ENCODE measurements at regions not wholly inside any gene's neighbourhood (a gene's known extent, or its start where the extent isn't known, plus 50 kb on each side); places are given as distances from the start of the nearest gene placed in this dataset.
"Not testable (repeated sequence)": the region's sequence is repeated elsewhere in the genome, so short reads cannot be mapped to it uniquely, and the experiment has no call there.

DNA sequence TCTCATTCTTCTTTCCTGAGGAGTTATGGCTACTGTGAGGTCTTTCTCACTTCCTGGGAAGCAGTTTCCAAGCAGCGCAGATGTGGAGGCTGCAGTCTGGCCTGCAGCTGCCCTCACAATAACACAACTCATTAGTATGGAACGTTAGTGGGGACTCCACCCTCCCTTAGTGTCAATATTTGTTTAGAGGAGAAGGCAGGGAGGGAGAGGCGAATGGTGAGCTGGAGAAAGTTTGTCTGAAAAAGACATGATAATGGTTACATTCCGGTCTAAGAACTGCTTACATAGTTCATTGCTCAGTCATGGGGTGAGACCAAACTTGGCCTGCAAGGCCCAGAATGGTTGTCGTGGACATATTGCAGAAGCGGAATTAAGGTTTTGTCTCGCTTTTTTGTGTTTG is 170.2 kb downstream of the HS3ST3B1 start:
- no peak for DNase-seq (ENCODE audit: low spot score)

DNA sequence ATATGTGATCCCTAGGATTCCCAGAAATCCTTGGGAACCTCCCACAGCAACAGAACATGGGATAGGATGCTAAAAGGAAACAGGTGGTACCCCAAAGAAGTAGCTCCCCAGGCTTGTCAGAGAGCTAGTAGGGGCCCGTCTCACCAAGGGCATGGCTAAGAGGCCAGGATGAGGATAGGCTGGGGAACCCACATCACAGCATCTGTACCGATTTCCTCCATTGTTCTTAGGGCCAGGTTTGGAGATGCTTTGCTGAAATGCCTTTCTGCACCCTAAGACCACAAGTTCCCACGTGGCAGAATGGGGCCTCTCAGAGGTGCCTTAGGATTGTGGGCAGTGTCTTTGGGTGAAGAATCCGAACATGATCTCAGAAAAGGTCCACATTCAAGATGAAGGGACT is 169.5 kb downstream of the HS3ST3B1 start:
- no peak for DNase-seq (ENCODE audit: low spot score)

DNA sequence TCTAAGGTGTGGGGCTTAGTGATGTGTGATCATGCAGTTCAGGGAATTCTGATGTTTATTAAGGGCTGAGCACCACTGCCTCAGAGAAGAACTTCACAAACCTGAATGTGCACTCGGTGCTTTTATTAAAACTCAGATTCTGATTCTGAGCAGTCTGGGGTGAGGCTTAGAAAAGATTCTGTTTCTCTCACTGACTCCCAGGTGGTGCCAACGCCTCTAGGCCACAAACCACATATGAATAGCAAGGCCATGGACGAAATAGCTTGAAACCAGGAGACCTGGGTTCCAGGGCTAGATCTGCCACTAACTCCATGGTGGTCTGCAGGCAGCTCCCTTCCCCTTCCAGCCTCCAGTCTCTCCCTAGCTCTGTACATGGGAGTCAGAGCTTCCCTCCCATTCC is 169.1 kb downstream of the HS3ST3B1 start:
- no peak for DNase-seq (ENCODE audit: low spot score)

DNA sequence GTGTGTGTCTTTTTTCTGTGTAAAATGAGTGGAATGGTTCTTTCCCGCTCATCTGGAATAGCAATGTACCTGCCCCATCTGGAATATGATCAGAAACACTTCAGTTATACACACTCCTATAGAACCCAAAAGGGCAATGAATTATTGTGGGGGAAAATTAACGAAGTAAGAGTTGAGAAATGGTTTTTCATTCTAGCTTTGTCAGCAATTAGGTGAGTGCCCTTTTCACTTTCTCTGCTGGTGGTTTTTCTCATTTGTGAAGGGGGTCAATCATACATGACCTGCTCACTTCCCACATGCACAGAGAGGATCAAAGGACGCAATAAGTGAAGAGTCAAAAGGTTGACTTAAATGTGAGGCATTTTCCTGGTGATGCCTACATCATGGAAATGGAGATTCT is 168.0 kb downstream of the HS3ST3B1 start:
- no peak for DNase-seq (ENCODE audit: low spot score)

DNA sequence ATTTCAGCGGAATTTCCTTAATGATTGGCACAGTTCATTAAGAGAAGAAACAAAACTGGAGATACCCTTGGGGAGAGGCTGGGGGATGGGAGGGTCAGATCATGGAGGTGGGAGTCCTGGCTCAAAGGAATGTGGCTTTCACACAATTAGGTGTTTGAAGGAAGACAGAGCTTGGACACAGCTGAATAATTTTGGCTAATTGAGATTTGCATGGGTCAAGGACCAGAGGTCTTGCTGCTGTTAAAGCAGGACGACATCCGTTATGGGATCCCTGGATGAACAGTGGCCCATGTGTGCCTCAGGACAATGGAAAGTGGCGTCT is 160.3 kb downstream of the HS3ST3B1 start:
- DNase-seq (ENCODE audit: low spot score): no peak

DNA sequence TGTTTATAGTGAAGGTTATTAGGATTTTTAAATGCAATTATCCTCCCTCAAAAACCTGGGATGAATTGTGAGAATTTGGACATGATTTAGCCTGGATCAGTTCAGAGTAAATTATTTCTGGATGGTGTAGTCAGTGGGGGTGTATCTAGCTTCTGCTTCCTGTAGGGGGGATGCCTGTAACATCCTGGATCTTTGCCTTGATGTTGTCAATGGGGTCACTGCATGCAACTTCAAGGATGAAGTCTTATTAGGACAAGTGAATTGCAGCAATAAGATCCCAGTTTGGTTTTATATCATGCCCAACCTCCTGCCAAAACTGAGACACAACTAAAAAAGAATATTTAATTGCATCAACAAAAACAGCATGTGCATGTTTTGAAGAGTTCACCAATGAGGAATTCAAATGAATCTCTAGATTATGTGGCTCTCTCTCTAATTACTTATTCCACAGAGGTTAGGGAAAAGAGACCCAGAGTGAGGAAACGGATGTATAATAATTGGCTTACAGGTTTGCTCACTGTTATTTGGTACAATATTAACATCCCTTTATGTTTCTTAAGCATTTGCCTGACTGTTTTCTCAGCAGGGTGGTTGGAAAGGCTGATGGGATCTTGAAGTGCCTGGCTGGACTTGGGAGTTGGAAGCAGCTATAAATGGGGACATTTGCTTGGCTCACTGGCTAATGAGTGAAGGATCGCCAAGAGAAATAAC is 159.8 kb downstream of the HS3ST3B1 start:
- DNase-seq (ENCODE audit: low spot score): no peak

DNA sequence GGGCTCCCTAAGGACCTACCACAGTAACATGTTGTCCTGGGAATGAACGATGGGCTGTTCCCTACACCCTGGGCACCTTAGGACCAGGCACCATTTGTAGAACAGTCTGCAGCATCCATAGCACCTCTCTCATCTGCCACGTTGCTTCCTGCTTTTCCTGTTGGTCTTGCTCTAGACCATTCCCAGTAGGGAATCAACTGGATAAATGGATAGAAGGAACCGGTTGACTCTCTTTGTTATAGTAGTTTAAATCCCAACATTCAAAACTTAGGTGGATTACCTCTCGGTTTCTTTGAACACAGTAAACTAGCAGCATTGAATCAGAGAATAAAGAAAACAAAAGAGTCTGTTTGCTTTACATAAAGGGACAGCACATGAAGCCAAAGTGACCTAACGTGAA is 159.1 kb downstream of the HS3ST3B1 start:
- DNase-seq (ENCODE audit: low spot score): no peak

DNA sequence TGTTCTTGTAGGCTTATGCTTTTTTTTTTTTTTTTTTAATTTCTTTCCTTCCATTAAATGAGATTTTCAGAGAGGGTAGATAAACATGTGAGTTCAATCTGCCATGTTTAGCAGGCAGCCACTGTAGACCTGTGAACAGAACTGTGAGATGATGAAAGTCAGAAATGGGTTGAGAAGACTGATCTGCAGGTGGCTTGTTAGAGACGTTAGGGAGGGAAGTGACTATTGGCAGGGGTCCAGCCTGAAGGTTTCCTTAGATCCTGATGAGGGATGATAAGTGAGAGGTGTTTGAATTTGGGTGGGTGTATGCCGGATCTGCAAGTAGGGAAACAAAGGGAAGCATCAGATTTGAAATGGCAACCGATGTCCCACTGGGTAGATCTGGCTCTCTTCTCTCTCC is 157.8 kb downstream of the HS3ST3B1 start:
- no peak for DNase-seq (ENCODE audit: low spot score)

DNA sequence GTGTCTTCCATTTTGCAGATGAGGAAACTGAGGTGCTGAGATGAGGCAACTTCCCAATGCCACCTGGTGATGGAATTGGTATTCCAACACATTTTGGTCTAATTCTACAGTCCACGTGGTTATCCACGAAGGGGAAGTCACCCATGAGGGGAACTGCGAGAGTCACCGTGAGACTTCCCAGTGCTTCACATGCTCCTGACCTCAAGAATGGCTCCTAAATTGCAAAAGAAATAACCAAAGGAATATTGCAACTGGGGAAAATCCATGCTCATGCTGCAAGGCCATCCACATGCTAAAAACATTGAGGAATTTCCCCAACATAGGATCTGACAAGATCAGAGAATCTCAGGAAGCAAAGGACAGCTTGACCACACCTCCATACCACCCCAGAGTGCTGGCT is 153.9 kb downstream of the HS3ST3B1 start:
- DNase-seq (ENCODE audit: low spot score): no peak

DNA sequence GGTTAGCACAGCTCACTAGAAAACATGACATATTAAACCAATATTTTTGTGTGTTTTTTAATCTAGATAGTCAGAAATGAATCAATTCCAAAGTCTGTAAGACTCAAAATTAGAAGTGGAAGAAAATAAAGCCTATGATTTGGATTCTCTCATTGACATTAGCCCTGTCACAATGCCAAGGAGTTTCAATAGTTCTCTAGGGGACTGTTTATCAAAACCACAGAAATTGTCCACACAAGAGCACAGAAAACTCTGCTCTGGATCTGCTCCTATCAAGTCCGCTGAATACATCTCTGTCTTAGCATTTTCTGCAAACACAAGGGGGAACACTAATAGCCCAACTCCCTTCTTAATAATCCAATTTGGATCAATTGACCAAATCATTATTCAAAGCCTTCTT is 152.0 kb downstream of the HS3ST3B1 start:
- DNase-seq (ENCODE audit: low spot score): no peak

DNA sequence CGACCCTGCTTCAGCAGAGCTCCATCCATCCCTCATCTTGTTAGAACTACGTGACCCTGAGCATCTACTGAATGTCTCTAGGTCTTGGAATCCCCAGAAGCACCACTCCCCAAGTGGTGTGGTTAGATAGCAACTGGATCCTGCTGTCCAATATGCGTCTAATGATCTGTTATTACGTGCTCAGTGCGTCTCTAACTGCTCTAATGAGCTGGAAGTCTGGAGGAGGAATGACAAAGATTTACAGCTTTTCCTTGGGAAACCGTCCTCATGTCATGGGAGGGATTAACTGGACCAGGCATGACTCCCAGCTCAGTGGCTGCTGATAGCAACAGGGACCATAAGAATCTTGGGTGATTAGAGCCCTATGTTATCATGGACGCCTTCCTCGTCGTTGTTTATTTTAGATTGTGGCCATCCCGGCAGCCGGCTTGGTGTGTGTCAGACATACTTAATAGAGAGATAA is 150.9 kb downstream of the HS3ST3B1 start:
- DNase-seq (ENCODE audit: low spot score): no peak

DNA sequence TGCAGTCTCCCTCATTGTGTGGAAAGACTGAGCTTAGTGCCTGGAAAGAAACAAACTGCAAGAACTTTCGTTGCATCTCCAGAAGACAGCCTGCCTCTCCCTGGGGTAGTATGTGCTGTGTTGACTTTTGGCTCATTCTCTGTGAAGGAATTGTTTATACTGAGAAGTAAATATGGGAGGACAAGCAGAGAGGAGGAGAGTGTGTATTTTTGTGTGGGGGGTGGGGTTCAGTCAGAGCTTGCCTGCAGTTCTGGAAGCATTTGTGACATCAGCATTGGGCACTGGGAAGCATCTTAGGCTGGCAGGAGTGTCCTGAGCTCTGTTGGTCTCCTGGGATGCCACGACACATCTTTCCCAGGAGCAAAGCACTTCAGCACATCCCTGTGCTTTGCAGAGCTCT is 147.9 kb downstream of the HS3ST3B1 start:
- DNase-seq (ENCODE audit: low spot score): no peak

DNA sequence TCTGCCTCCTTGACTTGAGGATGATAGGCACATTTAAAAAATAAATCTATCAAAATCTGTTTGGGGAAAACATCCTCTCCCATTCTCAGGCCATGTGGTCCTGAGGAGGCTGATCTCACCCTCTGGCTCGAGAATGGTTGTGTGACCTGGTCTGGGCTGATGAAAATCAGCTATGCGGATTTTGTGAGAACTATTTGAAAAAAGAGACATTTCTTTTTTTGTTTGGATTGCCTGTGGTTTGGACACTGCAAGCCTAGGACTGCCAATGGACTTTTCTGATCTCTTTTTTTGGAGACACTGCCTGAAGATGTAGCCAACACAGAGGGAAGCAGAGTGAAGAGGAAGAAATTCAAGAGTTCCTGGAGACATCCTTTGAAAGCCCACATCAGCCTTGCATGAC is 145.9 kb downstream of the HS3ST3B1 start:
- DNase-seq (ENCODE audit: low spot score): no peak

DNA sequence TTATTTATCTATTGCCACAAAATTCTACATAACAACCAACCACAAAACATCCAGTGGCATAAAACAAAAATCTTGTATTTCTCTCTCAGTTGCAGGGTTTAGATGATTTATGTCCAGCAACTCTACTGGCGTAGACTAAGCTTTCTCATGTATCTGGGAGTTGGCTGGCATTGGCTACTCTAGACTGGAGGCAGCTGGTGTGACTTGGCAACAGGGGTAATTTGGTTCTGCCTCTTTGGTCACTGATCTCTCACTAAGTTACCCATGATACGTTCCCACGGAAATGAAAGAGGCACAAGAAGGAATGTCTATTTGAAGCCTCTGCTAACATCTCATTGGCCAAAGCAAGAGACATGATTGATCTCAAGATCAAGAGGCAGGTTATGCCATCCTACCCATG is 144.0 kb downstream of the HS3ST3B1 start:
- DNase-seq (ENCODE audit: low spot score): no peak

DNA sequence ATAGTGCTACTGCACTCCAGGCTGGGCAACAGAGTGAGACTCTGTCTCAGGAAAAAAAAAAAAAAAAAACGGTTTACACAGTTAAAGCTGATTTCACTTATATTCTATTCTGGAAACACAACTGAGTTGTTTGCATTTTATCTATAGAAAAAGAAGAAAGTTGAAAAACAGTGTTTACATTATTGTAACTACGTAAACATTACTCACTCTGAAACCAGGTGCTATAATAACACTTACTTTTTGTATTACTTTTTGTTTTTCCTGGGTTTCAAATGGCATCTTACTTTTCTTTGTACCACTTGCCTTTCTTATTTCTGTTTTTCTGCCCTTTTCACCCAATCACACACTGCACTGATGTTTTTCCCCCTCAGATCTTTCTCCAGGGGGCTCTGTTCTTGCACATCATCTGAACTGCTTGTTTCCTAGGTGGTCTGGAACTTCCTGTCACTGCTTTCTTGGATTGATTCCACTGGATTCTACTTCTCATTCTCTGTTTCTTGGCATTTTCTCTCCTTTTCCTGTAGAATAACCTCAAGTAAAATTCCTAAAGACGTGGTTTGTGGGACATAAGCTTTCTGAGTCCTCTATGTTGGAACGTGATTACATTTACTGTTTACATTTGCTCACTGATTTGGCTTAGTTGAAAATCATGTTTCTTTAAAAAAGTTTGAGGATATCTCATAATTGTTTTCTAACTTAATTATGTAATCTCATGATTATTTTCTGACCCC is 142.1 kb downstream of the HS3ST3B1 start:
- no peak for DNase-seq (ENCODE audit: low spot score)

DNA sequence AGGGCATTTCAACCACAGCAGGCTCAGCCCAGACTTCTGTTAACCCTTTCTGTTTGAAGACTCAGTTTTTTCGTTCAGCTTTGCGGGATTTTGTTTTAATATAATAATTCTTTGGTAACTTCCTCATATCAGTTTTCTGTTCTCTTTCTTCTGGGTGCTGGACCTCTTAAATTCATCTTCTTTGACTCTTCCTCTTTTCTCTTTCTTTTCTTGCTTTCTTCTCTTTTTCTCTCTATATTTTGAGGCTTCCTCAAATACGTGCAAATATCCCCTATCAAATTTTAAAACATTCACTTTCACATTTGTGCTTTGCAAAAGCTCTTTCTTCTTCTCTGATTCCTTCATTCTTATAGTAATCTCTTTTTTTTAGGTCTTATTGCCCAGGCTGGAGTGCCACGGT is 136.3 kb downstream of the HS3ST3B1 start:
- DNase-seq (ENCODE audit: low spot score): no peak

DNA sequence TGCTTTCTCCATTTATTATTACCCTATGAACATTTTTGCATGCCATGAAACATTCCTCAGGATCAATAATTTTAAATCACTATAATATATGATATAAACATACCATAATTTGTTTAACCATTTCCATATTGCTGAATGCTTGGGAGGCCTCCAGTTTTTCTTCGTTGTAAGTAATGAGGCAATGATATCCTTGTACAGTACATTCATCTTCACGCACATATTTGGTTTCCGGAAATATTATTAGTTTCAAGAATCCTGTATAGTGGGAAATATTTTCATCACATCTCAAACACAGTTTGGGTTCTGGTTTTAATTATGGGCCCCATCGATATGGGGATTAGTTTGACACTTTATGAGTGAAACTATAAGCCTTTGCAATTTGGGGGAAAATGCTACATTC is 135.4 kb downstream of the HS3ST3B1 start:
- DNase-seq (ENCODE audit: low spot score): no peak

DNA sequence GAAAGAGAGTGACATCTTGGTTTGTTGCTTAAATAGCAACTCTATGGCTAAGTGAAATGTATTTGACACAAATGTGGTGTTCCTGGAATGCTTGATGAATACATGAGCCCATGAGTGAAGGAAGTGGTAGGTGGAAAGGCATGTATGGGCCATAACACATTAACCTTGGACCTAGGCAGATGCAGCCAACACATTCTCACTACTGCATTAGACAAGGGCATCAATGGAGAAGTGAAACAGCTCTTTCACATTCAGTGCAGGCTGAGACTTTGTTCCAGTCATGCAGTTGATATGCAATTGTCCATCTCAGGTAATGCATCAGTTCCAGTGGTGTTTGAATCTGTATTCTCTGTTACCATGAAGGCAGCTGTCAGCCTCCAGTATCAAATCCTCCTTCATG is 133.6 kb downstream of the HS3ST3B1 start:
- DNase-seq (ENCODE audit: low spot score): no peak

DNA sequence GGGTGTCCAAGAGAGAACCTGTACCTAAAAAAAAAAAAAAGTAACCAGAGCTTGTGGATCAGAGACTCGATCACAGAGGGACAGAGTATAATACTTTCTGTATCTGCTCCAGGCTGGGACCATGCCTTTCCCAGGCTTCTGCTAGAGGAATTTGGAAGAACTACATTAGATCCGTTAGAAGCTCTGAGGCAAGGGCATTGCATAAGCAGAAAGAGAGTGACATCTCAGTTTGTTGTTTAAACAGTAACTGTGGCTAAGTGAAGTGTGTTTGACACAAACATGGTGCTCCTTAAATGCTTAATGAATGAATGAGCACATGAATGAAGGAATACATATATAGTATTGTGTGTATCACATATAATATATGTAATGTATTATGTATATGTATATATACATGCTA is 131.2 kb downstream of the HS3ST3B1 start:
- no peak for DNase-seq (ENCODE audit: low spot score)

DNA sequence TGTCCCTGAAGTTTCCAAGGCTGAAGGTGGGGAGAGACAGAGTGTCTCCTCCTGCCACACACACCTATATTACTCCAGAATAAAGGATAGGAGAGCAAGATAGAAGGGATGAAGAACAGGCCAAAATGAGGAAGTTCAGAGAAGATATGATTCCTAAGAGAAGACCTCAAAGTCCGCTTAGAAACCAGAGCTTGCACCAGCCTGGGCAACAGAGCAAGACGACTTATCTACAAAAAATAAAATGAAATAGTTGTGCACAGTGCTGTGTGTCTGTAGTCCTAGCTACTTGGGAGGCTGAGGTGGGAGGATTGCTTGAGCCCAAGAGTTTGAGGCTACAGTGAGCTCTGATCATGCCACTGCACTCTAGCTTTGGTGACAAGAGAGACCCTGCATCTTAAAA is 128.2 kb downstream of the HS3ST3B1 start:
- DNase-seq (ENCODE audit: low spot score): no peak

DNA sequence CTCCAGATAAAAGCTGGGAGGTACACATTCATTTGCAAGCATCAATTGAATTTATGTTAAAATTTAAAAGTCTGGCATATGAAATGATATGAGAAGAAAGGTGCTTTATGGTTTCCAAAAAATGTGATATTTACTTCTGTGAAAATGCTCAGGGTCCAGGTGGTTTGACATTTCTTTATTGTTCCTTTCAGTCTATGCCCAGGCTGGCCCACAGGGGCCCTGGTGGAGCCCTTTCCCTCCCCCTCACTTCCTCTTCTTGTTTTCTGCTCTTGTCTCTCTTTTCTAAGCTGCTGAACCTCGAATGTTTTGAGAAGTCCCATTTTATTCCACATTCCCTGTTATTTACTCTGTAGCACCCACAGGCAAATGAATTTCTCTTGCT is 127.8 kb downstream of the HS3ST3B1 start:
- no peak for DNase-seq (ENCODE audit: low spot score)

DNA sequence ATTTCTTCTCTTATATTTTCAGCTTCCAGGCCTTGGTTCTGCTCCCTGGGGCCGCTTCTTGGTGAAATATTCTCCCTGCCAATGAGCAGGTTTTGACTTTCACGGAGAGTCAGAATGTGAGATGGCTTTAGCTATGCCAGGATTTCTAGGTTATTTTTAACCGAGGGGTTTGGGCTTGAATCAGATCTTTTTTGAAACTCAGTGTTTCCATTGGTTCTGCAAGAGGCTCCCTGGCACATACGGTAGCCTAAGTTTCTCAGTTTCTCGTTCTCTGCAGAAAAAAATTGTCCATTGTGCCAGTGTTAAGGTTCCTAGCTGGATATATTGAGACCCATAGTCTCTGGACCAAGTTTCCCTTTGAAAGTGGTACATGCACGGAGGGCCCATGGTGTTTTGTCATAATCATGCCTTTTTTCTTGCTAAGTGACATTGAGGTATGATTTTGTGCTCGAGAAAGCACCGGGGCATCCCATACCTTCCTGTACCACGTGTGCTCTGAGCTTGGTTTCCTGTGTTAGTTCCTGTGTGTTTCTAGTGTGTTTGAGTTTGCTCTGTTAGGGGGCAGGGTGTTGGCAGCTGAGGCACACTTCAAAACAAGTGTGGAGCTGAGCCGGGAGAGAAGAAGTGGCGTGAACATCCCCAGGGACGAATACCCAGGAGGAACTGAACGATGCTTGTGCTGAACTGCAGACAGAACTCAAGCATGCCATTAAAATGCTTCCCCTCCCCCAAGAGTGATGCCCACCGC is 127.2 kb downstream of the HS3ST3B1 start:
- no peak for DNase-seq (ENCODE audit: low spot score)

DNA sequence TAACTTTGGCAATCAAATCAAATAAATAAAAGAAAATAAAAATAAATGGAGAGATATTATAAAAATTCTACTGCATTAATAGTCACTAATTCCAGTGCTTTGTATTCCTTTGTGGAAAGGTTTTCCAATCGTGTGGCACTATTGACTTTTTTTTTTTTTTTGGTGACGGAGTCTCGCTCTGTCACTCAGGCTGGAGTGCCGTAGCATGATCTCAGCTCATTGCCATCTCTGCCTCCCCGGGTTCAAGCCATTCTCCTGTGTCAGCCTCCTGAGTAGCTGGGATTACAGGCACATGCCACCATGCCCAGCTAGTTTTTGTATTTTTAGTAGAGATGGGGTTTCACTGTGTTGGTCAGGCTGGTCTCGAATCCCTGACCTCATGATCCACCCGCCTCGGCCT is 122.3 kb downstream of the HS3ST3B1 start:
- not testable (repeated sequence) for DNase-seq (ENCODE audit: low spot score)
